ENCODE measurements at regions not wholly inside any gene's neighbourhood (a gene's known extent, or its start where the extent isn't known, plus 50 kb on each side); places are given as distances from the start of the nearest gene placed in this dataset.

GRCh38 chr12:14244876-14245669, 120.4 kb upstream of the ATF7IP start:
- Mint-ChIP-seq H3K27me3 (ENCODE audit: insufficient read depth, unreplicated experiment) (no peaks in the 10 kb centered on the region), H3K27ac (ENCODE audit: low read depth, unreplicated experiment) (no peak overlapping the region), H3K9me3 (ENCODE audit: unreplicated experiment) (peaks cover 14% of the 10 kb centered on the region), H3K36me3 (ENCODE audit: insufficient read depth, unreplicated experiment) (peaks cover 11% of the 10 kb centered on the region), H3K4me3 (ENCODE audit: unreplicated experiment) (no peak overlapping the region), H3K4me1 (ENCODE audit: insufficient read depth, unreplicated experiment) (peaks cover 8% of the 10 kb centered on the region)
- intact Hi-C loops (cut with micrococcal nuclease) = no loop called here
- CTCF ChIA-PET = interaction anchor here (1.0 to 1.2 kb wide), 2 partner anchors 169 to 236 kb away, joined by 3 read pairs; no protein-coding TSS in a partner anchor
- TF ChIP-seq, protein P1, sequence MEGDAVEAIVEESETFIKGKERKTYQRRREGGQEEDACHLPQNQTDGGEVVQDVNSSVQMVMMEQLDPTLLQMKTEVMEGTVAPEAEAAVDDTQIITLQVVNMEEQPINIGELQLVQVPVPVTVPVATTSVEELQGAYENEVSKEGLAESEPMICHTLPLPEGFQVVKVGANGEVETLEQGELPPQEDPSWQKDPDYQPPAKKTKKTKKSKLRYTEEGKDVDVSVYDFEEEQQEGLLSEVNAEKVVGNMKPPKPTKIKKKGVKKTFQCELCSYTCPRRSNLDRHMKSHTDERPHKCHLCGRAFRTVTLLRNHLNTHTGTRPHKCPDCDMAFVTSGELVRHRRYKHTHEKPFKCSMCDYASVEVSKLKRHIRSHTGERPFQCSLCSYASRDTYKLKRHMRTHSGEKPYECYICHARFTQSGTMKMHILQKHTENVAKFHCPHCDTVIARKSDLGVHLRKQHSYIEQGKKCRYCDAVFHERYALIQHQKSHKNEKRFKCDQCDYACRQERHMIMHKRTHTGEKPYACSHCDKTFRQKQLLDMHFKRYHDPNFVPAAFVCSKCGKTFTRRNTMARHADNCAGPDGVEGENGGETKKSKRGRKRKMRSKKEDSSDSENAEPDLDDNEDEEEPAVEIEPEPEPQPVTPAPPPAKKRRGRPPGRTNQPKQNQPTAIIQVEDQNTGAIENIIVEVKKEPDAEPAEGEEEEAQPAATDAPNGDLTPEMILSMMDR (IDR thresholded peaks at IDR 0.05; ENCODE audit: unreplicated experiment) = no peak
- DNase-seq (ENCODE audit: unreplicated experiment) = no peak
- no TSS peak for BruUV-seq (replicated peaks)
- POLR2A ChIA-PET = no interaction called here

GRCh38 chr12:14247166-14247565, 118.3 kb upstream of the ATF7IP start:
- Mint-ChIP-seq H3K27me3 (ENCODE audit: insufficient read depth, unreplicated experiment) (no peaks in the 10 kb centered on the region), H3K36me3 (ENCODE audit: insufficient read depth, unreplicated experiment) (peaks cover 11% of the 10 kb centered on the region), H3K4me3 (ENCODE audit: unreplicated experiment) (no peak overlapping the region), H3K4me1 (ENCODE audit: insufficient read depth, unreplicated experiment) (no peaks in the 10 kb centered on the region), H3K9me3 (ENCODE audit: unreplicated experiment) (peaks cover 14% of the 10 kb centered on the region), H3K27ac (ENCODE audit: low read depth, unreplicated experiment) (no peak overlapping the region)
- DNase-seq (ENCODE audit: unreplicated experiment) = no peak
- TF ChIP-seq, protein P1 (IDR thresholded peaks at IDR 0.05; ENCODE audit: unreplicated experiment) = no peak
- intact Hi-C loops (cut with micrococcal nuclease) = no loop called here
- POLR2A ChIA-PET = no interaction called here
- BruUV-seq (replicated peaks) = no TSS peak
- CTCF ChIA-PET = no interaction called here

- Mint-ChIP-seq H3K4me3 (ENCODE audit: unreplicated experiment) (no peak overlapping the region), H3K27me3 (ENCODE audit: insufficient read depth, unreplicated experiment) (no peaks in the 10 kb centered on the region), H3K4me1 (ENCODE audit: insufficient read depth, unreplicated experiment) (no peaks in the 10 kb centered on the region), H3K36me3 (ENCODE audit: insufficient read depth, unreplicated experiment) (peaks cover 6% of the 10 kb centered on the region), H3K9me3 (ENCODE audit: unreplicated experiment) (peaks cover 8% of the 10 kb centered on the region), H3K27ac (ENCODE audit: low read depth, unreplicated experiment) (no peak overlapping the region)
- ChIA-PET CTCF (interaction anchor here (0.9 to 1.4 kb wide), 2 partner anchors 9 to 82 kb away, joined by 3 to 4 read pairs; no protein-coding TSS in a partner anchor), POLR2A (no interaction called here)
- DNase-seq (ENCODE audit: unreplicated experiment) = no peak
- no TSS peak for BruUV-seq (replicated peaks)
- TF ChIP-seq, protein P1 (IDR thresholded peaks at IDR 0.05; ENCODE audit: unreplicated experiment) = no peak
- intact Hi-C loops (cut with micrococcal nuclease) = no loop called here
Measured at GRCh38 chr12:14249368-14249767, 116.1 kb upstream of the ATF7IP start.

GRCh38 chr12:14252697-14253096, 112.8 kb upstream of the ATF7IP start:
- CTCF ChIA-PET = interaction anchor here (0.6 to 0.7 kb wide), 3 partner anchors 28 to 570 kb away, joined by 4 to 6 read pairs (median 4); no protein-coding TSS in a partner anchor
- Mint-ChIP-seq H3K27ac (ENCODE audit: low read depth, unreplicated experiment) (no peak overlapping the region), H3K4me1 (ENCODE audit: insufficient read depth, unreplicated experiment) (peaks cover 11% of the 10 kb centered on the region), H3K4me3 (ENCODE audit: unreplicated experiment) (no peak overlapping the region), H3K36me3 (ENCODE audit: insufficient read depth, unreplicated experiment) (peaks cover 6% of the 10 kb centered on the region), H3K9me3 (ENCODE audit: unreplicated experiment) (no peaks in the 10 kb centered on the region), H3K27me3 (ENCODE audit: insufficient read depth, unreplicated experiment) (no peaks in the 10 kb centered on the region)
- intact Hi-C loops (cut with micrococcal nuclease) = no loop called here
- TF ChIP-seq, protein P1 (IDR thresholded peaks at IDR 0.05; ENCODE audit: unreplicated experiment) = no peak
- BruUV-seq (replicated peaks) = no TSS peak
- no peak for DNase-seq (ENCODE audit: unreplicated experiment)
- POLR2A ChIA-PET = no interaction called here
